ENCODE measurements at regions not wholly inside any gene's neighbourhood (a gene's known extent, or its start where the extent isn't known, plus 50 kb on each side); places are given as distances from the start of the nearest gene placed in this dataset.

DNA sequence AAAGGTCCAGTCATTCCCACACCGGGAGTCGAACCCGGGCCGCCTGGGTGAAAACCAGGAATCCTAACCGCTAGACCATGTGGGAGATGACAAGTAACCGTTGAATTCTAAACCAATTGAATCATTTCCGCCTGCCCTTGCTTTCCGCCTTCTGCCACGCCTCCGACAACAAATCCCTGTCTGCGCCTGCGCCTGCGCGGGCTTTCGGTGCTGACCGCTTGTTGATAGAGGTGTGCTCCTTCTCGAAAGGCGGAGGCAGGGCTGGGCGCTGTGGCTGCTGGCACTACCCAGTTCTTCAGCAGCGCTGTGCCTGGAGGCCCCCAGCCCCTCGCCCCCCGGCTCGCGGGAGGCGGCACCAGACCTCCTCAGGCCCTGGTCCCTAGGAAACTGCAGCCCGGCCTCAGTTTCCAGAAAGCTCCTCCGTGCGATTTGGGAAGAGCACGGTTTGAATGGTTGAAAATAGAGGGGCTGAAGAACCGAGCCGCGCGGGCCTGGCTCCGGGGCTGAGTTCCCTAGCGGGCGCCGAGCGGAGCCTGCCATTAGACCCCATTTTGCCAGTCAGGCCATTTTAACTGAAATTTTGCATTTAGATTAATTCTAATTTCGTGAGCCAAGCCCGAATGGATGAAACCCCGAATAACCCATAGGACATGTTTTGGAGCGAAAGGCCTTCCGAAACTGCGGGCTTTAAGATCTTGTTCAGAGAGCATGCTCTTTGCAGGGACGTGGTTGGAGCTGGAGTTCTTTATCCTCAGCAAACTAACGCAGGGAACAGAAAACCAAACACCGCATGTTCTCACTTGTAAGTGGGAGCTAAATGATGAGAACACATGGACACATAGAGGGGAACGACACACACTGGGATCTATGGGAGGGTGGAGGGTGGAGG lies 219.3 kb upstream of the ATP10A start:
- CTCF ChIA-PET, result no interaction called here
- Histone ChIP-seq H3K36me3 (ENCODE audit: low read depth) (no peaks in the 10 kb centered on the region), H2AFZ (peak overlapping the region; percentile 98), H3K9me3 (ENCODE audit: insufficient read depth, low read depth) (no peaks in the 10 kb centered on the region), H3K9me2 (ENCODE audit: insufficient read depth) (no peaks in the 10 kb centered on the region), H4K20me1 (ENCODE audit: insufficient read depth) (no peaks in the 10 kb centered on the region), H3K4me3 (peak overlapping the region; percentile 69), H3K4me2 (peak overlapping the region; percentile 76), H3K4me1 (replicated peaks; ENCODE audit: insufficient read depth) (no peaks in the 10 kb centered on the region), H3K79me2 (ENCODE audit: low read depth) (no peaks in the 10 kb centered on the region), H3K27me3 (ENCODE audit: insufficient read depth, low read depth) (no peaks in the 10 kb centered on the region), H3K27ac (no peak overlapping the region), H3F3A (ENCODE audit: insufficient read depth, low read depth) (no peaks in the 10 kb centered on the region)
- intact Hi-C loops (cut with micrococcal nuclease; ENCODE audit: unreplicated experiment), result no loop called here
- POLR2A ChIA-PET (ENCODE audit: unreplicated experiment), result no interaction called here
- peak; percentile 76 to 91 for DNase-seq
- BruUV-seq (replicated peaks), result no TSS peak
- no peak for TF ChIP-seq EZH2 (IDR thresholded peaks at IDR 0.05; ENCODE audit: low read depth)
- TF ChIP-seq, protein P1, sequence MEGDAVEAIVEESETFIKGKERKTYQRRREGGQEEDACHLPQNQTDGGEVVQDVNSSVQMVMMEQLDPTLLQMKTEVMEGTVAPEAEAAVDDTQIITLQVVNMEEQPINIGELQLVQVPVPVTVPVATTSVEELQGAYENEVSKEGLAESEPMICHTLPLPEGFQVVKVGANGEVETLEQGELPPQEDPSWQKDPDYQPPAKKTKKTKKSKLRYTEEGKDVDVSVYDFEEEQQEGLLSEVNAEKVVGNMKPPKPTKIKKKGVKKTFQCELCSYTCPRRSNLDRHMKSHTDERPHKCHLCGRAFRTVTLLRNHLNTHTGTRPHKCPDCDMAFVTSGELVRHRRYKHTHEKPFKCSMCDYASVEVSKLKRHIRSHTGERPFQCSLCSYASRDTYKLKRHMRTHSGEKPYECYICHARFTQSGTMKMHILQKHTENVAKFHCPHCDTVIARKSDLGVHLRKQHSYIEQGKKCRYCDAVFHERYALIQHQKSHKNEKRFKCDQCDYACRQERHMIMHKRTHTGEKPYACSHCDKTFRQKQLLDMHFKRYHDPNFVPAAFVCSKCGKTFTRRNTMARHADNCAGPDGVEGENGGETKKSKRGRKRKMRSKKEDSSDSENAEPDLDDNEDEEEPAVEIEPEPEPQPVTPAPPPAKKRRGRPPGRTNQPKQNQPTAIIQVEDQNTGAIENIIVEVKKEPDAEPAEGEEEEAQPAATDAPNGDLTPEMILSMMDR (conservative IDR thresholded peaks at IDR 0.05), result no peak

DNA sequence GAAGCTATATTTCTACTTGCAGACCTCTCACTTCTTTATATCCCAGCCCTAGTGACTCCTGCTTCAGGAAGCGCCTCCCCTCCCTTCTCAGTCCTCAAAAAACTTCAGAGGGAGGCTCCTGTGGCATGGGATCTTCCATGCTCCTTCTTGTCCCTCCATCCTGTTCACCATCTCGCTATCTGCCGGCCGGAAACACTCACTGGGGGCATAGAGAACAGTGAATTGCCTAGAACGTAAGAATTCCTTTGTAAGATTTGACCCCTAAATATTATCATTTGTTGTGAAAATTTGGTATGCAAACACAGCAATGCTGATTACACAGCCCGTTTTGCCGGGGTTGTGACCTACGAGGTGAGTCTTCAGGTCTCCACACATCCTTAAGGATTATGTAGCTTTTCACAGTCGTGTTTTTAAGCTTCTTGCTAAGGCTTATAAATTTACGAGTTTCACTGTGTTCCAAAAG lies 218.7 kb upstream of the ATP10A start:
- intact Hi-C loops (cut with micrococcal nuclease; ENCODE audit: unreplicated experiment), result no loop called here
- Histone ChIP-seq H3K27ac (no peak overlapping the region), H3K36me3 (ENCODE audit: low read depth) (no peaks in the 10 kb centered on the region), H3K4me1 (replicated peaks; ENCODE audit: insufficient read depth) (no peaks in the 10 kb centered on the region), H3K9me2 (ENCODE audit: insufficient read depth) (no peaks in the 10 kb centered on the region), H3K9me3 (ENCODE audit: insufficient read depth, low read depth) (no peaks in the 10 kb centered on the region), H4K20me1 (ENCODE audit: insufficient read depth) (no peaks in the 10 kb centered on the region), H3K4me2 (peak overlapping the region; percentile 76), H2AFZ (no peak overlapping the region), H3K27me3 (ENCODE audit: insufficient read depth, low read depth) (no peaks in the 10 kb centered on the region), H3K4me3 (no peak overlapping the region; the same call in 1 of the 2 replicates), H3F3A (ENCODE audit: insufficient read depth, low read depth) (no peaks in the 10 kb centered on the region), H3K79me2 (ENCODE audit: low read depth) (no peaks in the 10 kb centered on the region)
- POLR2A ChIA-PET (ENCODE audit: unreplicated experiment), result no interaction called here
- CTCF ChIA-PET, result no interaction called here
- TSS peak; percentile 100 for BruUV-seq (replicated peaks)
- no peak for TF ChIP-seq EZH2 (IDR thresholded peaks at IDR 0.05; ENCODE audit: low read depth)
- TF ChIP-seq, protein P1 (conservative IDR thresholded peaks at IDR 0.05), result no peak
- no peak for DNase-seq

DNA sequence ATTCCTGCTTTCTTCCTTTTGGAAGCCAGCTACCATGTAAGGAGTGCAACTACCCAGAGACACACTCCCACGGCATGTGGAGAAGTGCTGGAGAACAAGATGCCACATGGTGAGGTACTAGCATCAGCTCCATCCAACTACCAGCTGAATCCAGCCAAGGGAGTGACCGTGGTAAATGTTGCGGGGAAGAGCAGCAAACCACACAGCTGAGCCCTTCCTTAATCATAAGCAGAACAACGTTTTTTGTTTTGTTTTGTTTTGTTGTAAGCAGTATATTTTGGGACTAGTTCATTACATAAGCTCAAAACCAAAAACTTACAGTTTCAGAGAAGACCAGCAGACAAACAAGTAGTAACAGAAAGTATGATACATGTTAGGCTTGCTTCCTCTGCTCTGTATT lies 212.6 kb upstream of the ATP10A start:
- Histone ChIP-seq H3K36me3 (ENCODE audit: low read depth) (no peaks in the 10 kb centered on the region), H3F3A (ENCODE audit: insufficient read depth, low read depth) (no peaks in the 10 kb centered on the region), H3K4me2 (no peak overlapping the region), H3K4me1 (replicated peaks; ENCODE audit: insufficient read depth) (no peaks in the 10 kb centered on the region), H4K20me1 (ENCODE audit: insufficient read depth) (no peaks in the 10 kb centered on the region), H3K9me3 (ENCODE audit: insufficient read depth, low read depth) (no peaks in the 10 kb centered on the region), H3K79me2 (ENCODE audit: low read depth) (no peaks in the 10 kb centered on the region), H3K4me3 (no peak overlapping the region), H2AFZ (no peak overlapping the region), H3K27me3 (ENCODE audit: insufficient read depth, low read depth) (no peaks in the 10 kb centered on the region), H3K9me2 (ENCODE audit: insufficient read depth) (no peaks in the 10 kb centered on the region), H3K27ac (no peak overlapping the region)
- TF ChIP-seq, protein P1 (conservative IDR thresholded peaks at IDR 0.05), result no peak
- TF ChIP-seq EZH2 (IDR thresholded peaks at IDR 0.05; ENCODE audit: low read depth), result no peak
- POLR2A ChIA-PET (ENCODE audit: unreplicated experiment), result no interaction called here
- CTCF ChIA-PET, result no interaction called here
- no peak for DNase-seq
- intact Hi-C loops (cut with micrococcal nuclease; ENCODE audit: unreplicated experiment), result no loop called here
- no TSS peak for BruUV-seq (replicated peaks)

All from PC-9 (cell line).